OCI-LY1 (cell line): ENCODE measurements at regions not wholly inside any gene's neighbourhood (a gene's known extent, or its start where the extent isn't known, plus 50 kb on each side); places are given as distances from the start of the nearest gene placed in this dataset.

Experiments
- EZH2 ChIP-seq: fragments of 200-600 bp; sonication (generic), shearing (Covaris generic); IDR thresholded peaks from 2 replicates; pipeline ENCODE4 v1.8.0; 2017; ENCODE audit warnings: borderline replicate concordance, mixed run types, mild to moderate bottlenecking, antibody characterized with exemption, low read length, moderate library complexity, mixed read lengths
- TF ChIP-seq, protein P1 (sequence below): fragments of 200-600 bp; sonication (generic), shearing (Covaris generic); IDR thresholded peaks from 2 replicates; pipeline ENCODE4 v1.5.1; 2017; ENCODE audit warnings: mild to moderate bottlenecking, antibody characterized with exemption, low read length, moderate library complexity, mixed read lengths

DNA sequence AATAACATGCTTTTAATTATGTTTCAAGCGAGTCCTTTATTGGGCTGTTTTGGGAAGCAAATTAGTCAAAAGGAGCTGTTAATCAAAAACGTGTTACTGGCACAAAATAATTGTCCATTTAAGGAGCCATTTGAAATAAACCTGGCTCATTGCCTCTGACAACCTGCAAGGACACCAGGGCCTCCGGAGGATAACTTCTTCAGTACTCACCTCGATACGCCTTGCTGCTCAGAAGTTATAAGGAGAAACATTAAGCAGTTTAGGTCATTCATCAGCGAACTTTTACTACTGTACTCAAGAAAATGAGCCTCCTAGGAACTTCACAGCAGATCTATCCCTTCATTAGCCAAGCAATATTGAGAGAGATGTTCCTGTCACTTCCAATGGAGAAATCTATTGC is 1579.2 kb upstream of the ACVR2A start:
- TF ChIP-seq, protein P1, sequence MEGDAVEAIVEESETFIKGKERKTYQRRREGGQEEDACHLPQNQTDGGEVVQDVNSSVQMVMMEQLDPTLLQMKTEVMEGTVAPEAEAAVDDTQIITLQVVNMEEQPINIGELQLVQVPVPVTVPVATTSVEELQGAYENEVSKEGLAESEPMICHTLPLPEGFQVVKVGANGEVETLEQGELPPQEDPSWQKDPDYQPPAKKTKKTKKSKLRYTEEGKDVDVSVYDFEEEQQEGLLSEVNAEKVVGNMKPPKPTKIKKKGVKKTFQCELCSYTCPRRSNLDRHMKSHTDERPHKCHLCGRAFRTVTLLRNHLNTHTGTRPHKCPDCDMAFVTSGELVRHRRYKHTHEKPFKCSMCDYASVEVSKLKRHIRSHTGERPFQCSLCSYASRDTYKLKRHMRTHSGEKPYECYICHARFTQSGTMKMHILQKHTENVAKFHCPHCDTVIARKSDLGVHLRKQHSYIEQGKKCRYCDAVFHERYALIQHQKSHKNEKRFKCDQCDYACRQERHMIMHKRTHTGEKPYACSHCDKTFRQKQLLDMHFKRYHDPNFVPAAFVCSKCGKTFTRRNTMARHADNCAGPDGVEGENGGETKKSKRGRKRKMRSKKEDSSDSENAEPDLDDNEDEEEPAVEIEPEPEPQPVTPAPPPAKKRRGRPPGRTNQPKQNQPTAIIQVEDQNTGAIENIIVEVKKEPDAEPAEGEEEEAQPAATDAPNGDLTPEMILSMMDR, result no peak
- no peak for TF ChIP-seq EZH2
